GM12891 (cell line): ENCODE measurements at regions not wholly inside any gene's neighbourhood (a gene's known extent, or its start where the extent isn't known, plus 50 kb on each side); places are given as distances from the start of the nearest gene placed in this dataset.
"Not testable (repeated sequence)": the region's sequence is repeated elsewhere in the genome, so short reads cannot be mapped to it uniquely, and the experiment has no call there.

Experiments used
- DNase-seq: peaks from one replicate; pipeline ENCODE4 v3.0.0; 2011; ENCODE audit warnings: low spot score; ENCODE audit not compliant: insufficient read length
- FAIRE-seq: peaks from 2 replicates; lab custom pipeline; 2011; peaks lifted over from hg19 to GRCh38; lab: Jason Lieb, UNC
- PAX5 ChIP-seq: IDR thresholded peaks from 2 replicates; pipeline ENCODE4 v1.6.1; 2011; ENCODE audit warnings: low read length, moderate library complexity, mild to moderate bottlenecking; ENCODE audit not compliant: insufficient read depth, severe bottlenecking
- POLR2A ChIP-seq: IDR thresholded peaks from 2 replicates; pipeline ENCODE4 v1.6.1; 2011; ENCODE audit warnings: low read depth, low read length, control low read depth
- POLR2AphosphoS5 ChIP-seq: IDR thresholded peaks from 2 replicates; pipeline ENCODE4 v1.6.1; 2011; ENCODE audit warnings: low read depth, low read length, control low read depth
- POU2F2 ChIP-seq: IDR thresholded peaks from 2 replicates; pipeline ENCODE4 v1.6.1; 2011; ENCODE audit warnings: low read depth, mild to moderate bottlenecking, control low read depth, low read length, moderate library complexity
- SPI1 ChIP-seq: IDR thresholded peaks from 2 replicates; pipeline ENCODE4 v1.6.1; 2011; ENCODE audit warnings: low read depth, low read length, control low read depth
- TAF1 ChIP-seq: IDR thresholded peaks from 2 replicates; pipeline ENCODE4 v1.6.1; 2011; ENCODE audit warnings: low read depth, low read length, control low read depth

DNA sequence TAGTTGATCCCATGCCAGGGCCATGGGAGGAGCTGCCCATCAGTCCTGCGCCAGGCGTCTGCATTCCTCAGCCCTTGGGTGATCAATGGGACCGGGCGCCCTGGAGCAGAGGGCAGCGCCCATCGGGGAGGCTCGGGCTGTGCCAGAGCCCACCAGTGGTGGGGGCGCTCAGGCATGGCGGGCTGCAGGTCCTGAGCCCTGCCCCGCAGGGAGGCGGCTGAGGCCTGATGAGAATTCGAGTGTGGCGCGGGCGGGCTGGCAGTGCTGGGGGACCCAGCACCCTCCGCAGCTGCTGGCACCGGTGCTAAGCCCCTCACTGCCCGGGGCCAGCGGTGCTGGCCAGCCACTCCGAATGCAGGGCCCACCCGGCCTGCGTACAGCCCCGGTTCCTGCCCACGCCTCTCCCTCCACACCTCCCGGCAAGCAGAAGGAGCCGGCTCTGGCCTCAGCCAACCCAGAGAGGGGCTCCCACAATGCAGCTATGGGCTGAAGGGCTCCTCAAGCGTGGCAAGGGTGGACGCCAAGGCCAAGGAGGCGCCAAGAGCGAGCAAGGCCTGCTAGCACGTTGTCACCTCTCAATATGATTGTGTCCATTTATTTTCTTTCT is 238.1 kb upstream of the OLFM3 start:
- no peak for FAIRE-seq
- no peak for DNase-seq
- no peak for TF ChIP-seq POLR2AphosphoS5
- TF ChIP-seq SPI1 = no peak
- TF ChIP-seq POU2F2 = no peak
- TF ChIP-seq POLR2A = no peak
- TF ChIP-seq PAX5 = no peak
- no peak for TF ChIP-seq TAF1

DNA sequence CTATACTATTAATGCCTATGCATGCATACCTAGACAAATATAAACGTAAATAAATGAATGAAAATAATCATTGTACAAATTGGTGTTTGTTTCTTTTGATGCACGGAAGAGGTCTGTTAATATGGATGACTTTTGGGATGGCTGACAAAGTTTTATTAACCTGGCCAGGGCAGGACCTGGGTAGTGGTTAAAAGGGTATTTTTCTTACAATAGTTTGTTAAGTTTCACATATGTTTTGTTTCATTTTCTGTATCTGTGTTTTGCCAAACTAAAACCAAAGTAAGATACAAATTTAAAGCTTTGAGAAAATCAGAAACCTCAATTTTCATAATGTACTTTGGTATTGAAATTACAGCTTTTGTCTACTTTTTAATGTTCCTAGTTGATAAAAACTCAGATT is 222.7 kb upstream of the OLFM3 start:
- FAIRE-seq (no peak), DNase-seq (no peak)
- TF ChIP-seq SPI1 (no peak), POLR2AphosphoS5 (no peak), POLR2A (no peak), POU2F2 (no peak), TAF1 (no peak), PAX5 (no peak)

DNA sequence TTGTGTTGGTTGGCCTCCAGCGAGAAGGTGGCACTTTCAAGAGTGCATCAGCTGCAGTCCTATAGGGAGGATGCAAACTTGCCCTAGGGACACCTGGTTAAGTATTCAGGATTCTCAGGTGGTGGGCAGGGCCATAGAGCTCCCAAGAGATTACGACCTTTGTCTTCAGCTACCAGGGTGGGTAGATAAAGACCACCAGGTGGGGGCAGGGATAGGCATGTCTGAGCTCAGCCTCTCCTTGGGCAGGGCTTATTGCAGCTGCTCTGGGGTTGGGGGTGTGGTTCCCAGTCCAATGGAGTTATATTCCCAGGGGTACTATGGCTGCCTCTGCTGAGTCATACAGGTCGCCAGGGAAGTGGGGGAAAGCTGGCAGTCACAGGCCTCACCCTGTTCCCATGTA is 214.2 kb upstream of the OLFM3 start:
- FAIRE-seq, DNase-seq: not testable (repeated sequence)

DNA sequence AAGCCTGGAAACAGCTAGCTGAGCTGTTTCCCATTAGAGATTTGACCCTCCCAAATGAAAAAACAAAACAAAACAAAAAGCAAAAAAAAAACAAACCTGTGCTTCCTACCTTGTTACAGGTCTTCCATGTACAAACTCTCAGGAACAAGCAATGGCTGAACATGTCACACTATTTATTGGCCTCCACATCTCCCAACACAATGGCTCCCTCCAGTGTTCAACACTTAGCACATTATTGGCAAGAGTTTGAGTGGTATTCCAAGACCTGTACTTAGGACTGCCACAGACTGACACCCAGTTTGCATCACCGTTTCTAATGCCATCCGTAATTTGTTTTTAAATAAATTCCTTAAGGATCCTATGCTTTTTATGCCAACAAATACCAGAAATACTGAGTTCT is 195.0 kb upstream of the OLFM3 start:
- no peak for DNase-seq
- no peak for FAIRE-seq
- TF ChIP-seq SPI1 (no peak), PAX5 (no peak), POLR2A (no peak), POU2F2 (no peak), TAF1 (no peak), POLR2AphosphoS5 (no peak)

DNA sequence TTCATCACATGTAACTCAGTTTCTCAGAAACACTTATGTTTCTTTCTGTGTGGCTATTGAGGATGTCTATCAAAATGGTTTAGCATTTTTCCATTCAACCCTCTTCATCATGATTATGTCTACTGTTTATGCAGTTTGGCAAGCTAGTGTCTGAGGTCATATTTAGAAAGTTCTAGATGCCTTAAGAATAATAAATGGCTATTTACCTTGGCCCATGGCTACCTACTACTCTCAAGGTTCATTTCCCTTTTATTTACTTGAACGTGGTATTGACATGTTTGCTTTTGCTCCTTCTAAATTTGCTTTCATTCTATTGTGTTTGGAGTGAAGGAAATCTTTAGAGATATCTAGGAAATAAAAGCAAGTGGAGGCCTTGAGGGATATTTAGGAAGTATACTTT is 193.7 kb upstream of the OLFM3 start:
- FAIRE-seq = no peak
- DNase-seq = no peak
- no peak for TF ChIP-seq SPI1
- no peak for TF ChIP-seq PAX5
- no peak for TF ChIP-seq TAF1
- TF ChIP-seq POLR2AphosphoS5 = no peak
- no peak for TF ChIP-seq POLR2A
- no peak for TF ChIP-seq POU2F2

DNA sequence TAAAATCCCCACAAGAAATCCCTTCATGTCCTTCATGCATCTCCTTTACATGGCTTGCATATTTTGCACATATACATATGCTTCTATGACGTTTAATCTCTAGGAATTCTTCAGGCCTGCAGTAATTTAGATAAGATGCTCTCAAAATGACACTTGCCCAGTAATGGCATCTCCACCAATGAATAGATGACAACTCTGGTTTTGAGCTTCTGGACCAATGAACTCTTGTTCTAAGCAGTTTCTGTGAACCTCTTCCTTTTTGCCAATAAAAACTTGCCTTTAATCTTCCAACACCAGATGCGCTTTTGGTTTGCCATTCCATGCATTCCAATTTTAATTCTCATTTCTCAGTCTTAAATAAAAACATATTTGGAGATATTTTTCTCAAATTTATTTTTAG is 189.8 kb upstream of the OLFM3 start:
- DNase-seq (no peak), FAIRE-seq (no peak)
- TF ChIP-seq TAF1 = no peak
- TF ChIP-seq POLR2AphosphoS5 = no peak
- TF ChIP-seq POU2F2 = no peak
- no peak for TF ChIP-seq SPI1
- TF ChIP-seq POLR2A = no peak
- no peak for TF ChIP-seq PAX5

DNA sequence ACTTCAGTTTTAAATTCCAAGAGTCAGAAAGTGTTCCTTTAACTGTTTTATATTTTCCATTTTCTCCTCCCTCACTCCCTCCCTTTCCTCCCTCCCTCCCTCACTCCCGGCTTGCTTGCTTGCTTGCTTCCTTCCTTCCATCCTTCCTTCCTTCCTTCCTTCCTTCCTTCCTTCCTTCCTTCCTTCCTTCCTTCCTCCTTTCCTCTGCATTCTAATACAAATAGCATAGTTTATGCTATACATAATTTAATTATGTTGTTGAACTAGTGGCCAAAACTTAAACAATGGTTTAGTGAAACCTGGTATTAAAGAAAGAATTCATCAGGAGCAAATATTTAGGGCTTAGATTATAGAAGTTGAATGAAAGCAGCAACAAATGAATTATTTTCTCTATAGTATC is 188.5 kb upstream of the OLFM3 start:
- DNase-seq = no peak
- TF ChIP-seq PAX5 (no peak), TAF1 (no peak), POLR2A (no peak), POLR2AphosphoS5 (no peak), POU2F2 (no peak), SPI1 (no peak)
- no peak for FAIRE-seq

DNA sequence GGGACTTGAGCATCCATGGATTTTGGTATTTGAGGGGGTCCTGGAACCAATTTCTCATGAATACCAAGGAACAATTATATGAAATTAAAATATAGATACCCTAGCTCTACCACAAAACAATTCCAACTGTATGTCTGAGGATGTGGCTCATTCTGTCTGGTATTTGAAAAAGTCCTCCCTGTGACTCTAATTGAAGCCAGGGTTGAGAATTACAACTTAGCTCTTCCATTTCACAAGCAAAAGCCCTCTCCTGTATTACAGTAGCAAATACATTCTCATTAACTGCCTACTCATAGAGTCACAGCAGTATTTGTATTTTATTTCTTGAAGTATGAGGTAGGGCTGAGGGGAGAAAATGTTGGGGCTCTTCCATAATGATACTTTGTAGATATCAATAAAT is 187.8 kb upstream of the OLFM3 start:
- FAIRE-seq (no peak), DNase-seq (no peak)
- TF ChIP-seq PAX5 (no peak), POLR2A (no peak), POU2F2 (no peak), SPI1 (no peak), POLR2AphosphoS5 (no peak)

DNA sequence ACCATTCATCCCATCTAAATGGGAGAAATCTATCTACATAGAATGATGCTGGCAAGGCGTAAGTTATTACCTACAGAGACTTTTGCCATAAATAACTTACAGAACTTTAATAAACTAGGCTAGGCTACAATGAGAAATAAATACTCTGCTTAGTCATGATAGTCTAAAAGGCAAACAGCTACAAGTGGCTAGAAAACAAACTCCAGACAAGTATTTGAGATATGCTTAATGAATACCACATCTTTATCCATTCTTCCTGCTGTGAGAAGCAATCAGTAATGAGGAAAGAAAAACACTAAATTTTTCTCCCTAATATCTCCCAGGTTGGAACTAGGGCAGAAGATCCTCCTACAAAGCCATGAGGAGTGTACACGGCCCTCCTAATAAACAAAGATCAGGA is 187.0 kb upstream of the OLFM3 start:
- no peak for FAIRE-seq
- TF ChIP-seq TAF1 (no peak), POU2F2 (no peak), POLR2A (no peak), PAX5 (no peak), SPI1 (no peak), POLR2AphosphoS5 (no peak)
- DNase-seq = no peak

DNA sequence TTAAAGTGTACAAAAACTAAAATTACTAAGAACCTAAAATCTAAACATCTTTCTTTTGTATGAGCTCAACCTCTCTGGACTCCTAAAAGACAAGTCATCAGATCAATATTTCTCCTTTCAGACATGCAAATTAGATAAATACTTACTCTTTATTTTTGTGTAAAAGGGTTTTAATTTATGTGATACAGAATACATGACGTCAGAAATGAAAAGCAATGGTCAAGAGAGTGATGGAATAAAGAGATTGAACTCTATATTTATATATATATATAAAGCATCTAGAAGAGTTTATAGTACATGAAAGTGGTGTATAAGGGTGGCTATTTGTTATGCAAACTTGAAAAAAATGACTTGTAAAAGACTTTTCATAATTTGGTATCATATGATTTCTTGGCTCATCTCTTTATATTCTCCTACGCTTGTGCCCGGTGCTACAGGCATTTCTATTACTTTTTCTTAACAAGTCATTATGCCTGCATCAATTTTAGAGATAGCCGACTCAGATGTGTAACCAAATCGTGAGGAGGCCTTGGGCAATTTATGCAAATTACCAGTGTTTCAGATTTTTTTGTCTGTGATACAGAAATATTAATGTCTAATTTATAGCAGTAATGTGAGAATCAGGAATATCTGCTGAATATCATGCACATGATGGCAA is 186.0 kb upstream of the OLFM3 start:
- FAIRE-seq (no peak), DNase-seq (no peak)
- TF ChIP-seq POLR2A = no peak
- TF ChIP-seq POU2F2 = no peak
